AG04450 (cell line): ENCODE measurements at regions not wholly inside any gene's neighbourhood (a gene's known extent, or its start where the extent isn't known, plus 50 kb on each side); places are given as distances from the start of the nearest gene placed in this dataset.

Experiments
- CTCF ChIA-PET: fragments of 300-600, 350-600 bp; formaldehyde crosslinking; extraction: SDS; loops from one replicate; lab custom pipeline; 2022; ENCODE audit warnings: antibody characterized with exemption, inconsistent platforms; lab: Charles Lee
- POLR2A ChIA-PET: fragments of 350-600 bp; formaldehyde crosslinking; extraction: SDS; loops from one replicate; lab custom pipeline; 2021; ENCODE audit warnings: antibody characterized with exemption, inconsistent platforms; lab: Yijun Ruan, JAX
- DNase-seq: peaks from one replicate; pipeline ENCODE4 v3.0.0-alpha.2; 2011; ENCODE audit warnings: low read depth, low spot score
- H3K27ac ChIP-seq: one replicate; pipeline ENCODE4 v1.5.1; 2012; ENCODE audit warnings: low read depth, low read length, control low read depth
- H3K27me3 ChIP-seq: one replicate; pipeline ENCODE4 v1.6.0; 2012; ENCODE audit warnings: low read length; ENCODE audit not compliant: control insufficient read depth, insufficient read depth
- H3K4me3 ChIP-seq: 2 replicates; pipeline ENCODE4 v1.5.1; 2011; ENCODE audit warnings: mild to moderate bottlenecking, low read depth, low read length, control low read depth
- H3K9me3 ChIP-seq: 2 replicates; pipeline ENCODE4 v1.5.1; 2012; ENCODE audit warnings: low read length; ENCODE audit not compliant: control insufficient read depth, insufficient read depth
- TF ChIP-seq, protein P1 (sequence below): IDR thresholded peaks from 2 replicates; pipeline ENCODE4 v1.5.1; 2011; ENCODE audit warnings: low read depth, low read length, control low read depth, inconsistent platforms

DNA sequence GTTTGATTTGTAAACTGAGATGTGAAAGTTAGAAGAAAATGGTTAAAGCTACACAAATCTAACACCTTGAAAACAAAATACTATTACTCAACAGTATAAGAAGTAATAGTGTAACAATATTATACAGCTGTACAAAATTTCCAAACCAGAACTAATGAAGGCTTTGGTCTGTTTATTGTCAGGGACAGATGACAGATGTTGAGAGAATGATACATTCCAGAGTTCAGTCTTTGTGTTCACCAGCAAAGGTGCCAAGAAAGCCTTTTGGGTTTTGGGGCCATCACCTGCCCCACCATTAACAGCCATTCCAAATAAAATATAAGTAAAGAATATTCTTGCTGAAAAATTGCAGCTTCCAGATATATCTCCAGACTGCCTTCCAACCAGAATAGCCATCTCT, 439.3 kb downstream of the PCDH20 start:
- Histone ChIP-seq H3K27me3 (no peaks in the 10 kb centered on the region), H3K27ac (no peak overlapping the region), H3K4me3 (no peak overlapping the region), H3K9me3 (peaks cover 5% of the 10 kb centered on the region)
- TF ChIP-seq, protein P1, sequence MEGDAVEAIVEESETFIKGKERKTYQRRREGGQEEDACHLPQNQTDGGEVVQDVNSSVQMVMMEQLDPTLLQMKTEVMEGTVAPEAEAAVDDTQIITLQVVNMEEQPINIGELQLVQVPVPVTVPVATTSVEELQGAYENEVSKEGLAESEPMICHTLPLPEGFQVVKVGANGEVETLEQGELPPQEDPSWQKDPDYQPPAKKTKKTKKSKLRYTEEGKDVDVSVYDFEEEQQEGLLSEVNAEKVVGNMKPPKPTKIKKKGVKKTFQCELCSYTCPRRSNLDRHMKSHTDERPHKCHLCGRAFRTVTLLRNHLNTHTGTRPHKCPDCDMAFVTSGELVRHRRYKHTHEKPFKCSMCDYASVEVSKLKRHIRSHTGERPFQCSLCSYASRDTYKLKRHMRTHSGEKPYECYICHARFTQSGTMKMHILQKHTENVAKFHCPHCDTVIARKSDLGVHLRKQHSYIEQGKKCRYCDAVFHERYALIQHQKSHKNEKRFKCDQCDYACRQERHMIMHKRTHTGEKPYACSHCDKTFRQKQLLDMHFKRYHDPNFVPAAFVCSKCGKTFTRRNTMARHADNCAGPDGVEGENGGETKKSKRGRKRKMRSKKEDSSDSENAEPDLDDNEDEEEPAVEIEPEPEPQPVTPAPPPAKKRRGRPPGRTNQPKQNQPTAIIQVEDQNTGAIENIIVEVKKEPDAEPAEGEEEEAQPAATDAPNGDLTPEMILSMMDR, result no peak
- CTCF ChIA-PET, result no interaction called here
- DNase-seq, result no peak
- POLR2A ChIA-PET, result no interaction called here

DNA sequence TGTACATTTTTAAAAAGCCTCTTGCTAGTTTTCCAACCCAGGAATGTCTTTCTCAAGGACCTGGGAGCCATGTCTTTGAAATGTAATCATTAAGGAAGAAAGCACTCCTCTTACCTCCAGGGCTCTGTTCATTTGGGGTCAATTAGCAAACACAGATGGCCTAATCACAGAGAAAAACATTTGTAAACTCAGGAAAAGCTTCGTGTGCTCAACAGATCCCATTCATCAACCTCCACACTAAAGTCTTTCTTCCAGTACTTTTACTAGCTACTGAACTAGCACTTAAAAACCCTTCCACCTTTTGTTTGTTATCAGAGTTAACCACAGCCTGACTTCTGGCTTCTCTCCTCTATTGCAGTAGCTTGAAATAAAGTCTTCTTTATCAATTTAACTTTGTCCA, 441.4 kb downstream of the PCDH20 start:
- no peak for DNase-seq
- CTCF ChIA-PET, result no interaction called here
- no peak overlapping the region for H3K27ac ChIP-seq
- peaks cover 6% of the 10 kb centered on the region; the same call in 1 of the 2 replicates for H3K9me3 ChIP-seq
- H3K4me3 ChIP-seq, result no peak overlapping the region
- H3K27me3 ChIP-seq, result no peaks in the 10 kb centered on the region
- TF ChIP-seq, protein P1, result no peak
- POLR2A ChIA-PET, result no interaction called here

DNA sequence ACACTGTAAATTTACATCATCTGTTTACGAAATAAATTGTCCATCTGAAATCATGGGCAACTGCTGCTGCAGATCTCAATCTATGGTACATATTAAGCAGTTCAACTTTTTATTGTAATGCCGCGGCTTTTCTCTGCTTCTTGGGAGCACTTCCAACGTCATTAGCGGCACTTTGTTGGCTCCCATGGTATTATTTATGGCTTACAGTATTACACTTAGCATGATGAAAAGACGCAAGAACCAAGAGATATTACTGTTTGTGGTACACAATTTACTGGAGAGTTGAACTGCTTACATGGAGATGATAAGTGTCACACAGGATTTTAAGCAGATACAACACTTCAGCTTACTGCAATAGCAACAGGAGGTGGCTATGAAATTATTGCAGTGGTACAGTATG, 442.1 kb downstream of the PCDH20 start:
- no peak for DNase-seq
- peaks cover 6% of the 10 kb centered on the region; the same call in 1 of the 2 replicates for H3K9me3 ChIP-seq
- CTCF ChIA-PET, result no interaction called here
- no peak overlapping the region for H3K27ac ChIP-seq
- H3K27me3 ChIP-seq, result no peaks in the 10 kb centered on the region
- TF ChIP-seq, protein P1, result no peak
- POLR2A ChIA-PET, result no interaction called here
- no peak overlapping the region for H3K4me3 ChIP-seq

DNA sequence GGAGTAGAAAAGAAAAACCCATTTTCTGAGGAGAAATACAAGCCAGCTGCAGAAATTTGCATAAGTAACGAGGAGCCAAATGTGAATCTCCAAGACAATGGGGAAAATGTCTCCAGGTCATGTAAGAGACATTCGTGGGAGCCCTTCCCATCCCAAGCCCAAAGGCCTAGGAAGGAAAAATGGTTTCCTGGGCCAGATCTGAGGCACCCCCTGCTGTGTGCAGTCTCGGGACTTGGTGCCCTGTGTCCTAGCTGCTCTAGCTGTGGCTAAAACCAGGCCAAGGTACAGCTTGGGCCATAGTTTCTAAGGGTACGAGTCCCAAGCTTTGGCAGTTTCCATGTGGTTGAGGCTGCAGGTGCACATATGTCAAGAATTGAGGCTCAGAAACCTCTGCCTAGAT, 444.9 kb downstream of the PCDH20 start:
- peaks cover 6% of the 10 kb centered on the region; the same call in 1 of the 2 replicates for H3K9me3 ChIP-seq
- ChIA-PET CTCF (no interaction called here), POLR2A (no interaction called here)
- no peak overlapping the region for H3K27ac ChIP-seq
- H3K4me3 ChIP-seq, result no peak overlapping the region
- no peak for DNase-seq
- TF ChIP-seq, protein P1, result no peak
- H3K27me3 ChIP-seq, result no peaks in the 10 kb centered on the region

DNA sequence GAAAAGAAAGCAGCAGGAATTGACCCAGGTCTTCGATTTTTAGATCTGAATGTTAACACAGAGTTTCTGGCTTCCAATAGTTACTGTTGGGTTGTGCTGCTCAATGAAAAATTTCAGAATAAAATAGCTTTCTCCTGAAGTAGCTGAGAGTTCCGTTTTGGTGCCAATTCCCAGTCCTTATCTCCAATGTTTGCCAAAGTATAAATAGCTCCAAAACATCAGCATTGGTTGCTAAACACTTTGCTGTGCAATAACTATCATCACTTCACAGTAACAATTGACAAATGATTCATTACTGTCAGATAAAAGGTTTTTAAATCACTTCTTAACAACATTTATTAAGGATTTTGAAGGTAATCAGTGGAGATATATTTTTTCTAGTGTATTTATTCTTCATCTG, 446.0 kb downstream of the PCDH20 start:
- no peak overlapping the region for H3K27ac ChIP-seq
- ChIA-PET POLR2A (no interaction called here), CTCF (no interaction called here)
- H3K4me3 ChIP-seq, result no peak overlapping the region
- no peaks in the 10 kb centered on the region for H3K27me3 ChIP-seq
- no peak for DNase-seq
- peaks cover 6% of the 10 kb centered on the region; the same call in 1 of the 2 replicates for H3K9me3 ChIP-seq
- TF ChIP-seq, protein P1, result no peak
